H9 (cell line): ENCODE measurements at regions not wholly inside any gene's neighbourhood (a gene's known extent, or its start where the extent isn't known, plus 50 kb on each side); places are given as distances from the start of the nearest gene placed in this dataset.

ENCODE experiments used
- DNase-seq: peaks from one replicate; pipeline ENCODE4 v3.0.0-alpha.2; 2017
- H2AFZ ChIP-seq: one replicate; pipeline ENCODE4 v1.6.1; 2013; ENCODE audit warnings: mild to moderate bottlenecking, low read length, control low read depth, moderate library complexity
- H2AK5ac ChIP-seq: 2 replicates; pipeline ENCODE4 v1.6.1; 2013; ENCODE audit warnings: low read length, control low read depth, mixed read lengths; ENCODE audit not compliant: insufficient read length
- H2BK120ac ChIP-seq: one replicate; pipeline ENCODE4 v1.6.1; 2013; ENCODE audit warnings: low read depth, mild to moderate bottlenecking, low read length, control low read depth, inconsistent platforms; ENCODE audit not compliant: poor library complexity, severe bottlenecking
- H2BK12ac ChIP-seq: 2 replicates; pipeline ENCODE4 v1.6.1; 2013; ENCODE audit warnings: low read length, control low read depth, mixed read lengths, low read depth; ENCODE audit not compliant: insufficient read length
- H2BK15ac ChIP-seq: 2 replicates; pipeline ENCODE4 v1.6.1; 2013; ENCODE audit warnings: low read depth, low read length, control low read depth
- H2BK20ac ChIP-seq: one replicate; pipeline ENCODE4 v1.6.1; 2013; ENCODE audit warnings: low read depth, mild to moderate bottlenecking, low read length, control low read depth, inconsistent platforms; ENCODE audit not compliant: poor library complexity, severe bottlenecking
- H2BK5ac ChIP-seq: 2 replicates; pipeline ENCODE4 v1.6.1; 2013; ENCODE audit warnings: low read length, control low read depth, mixed read lengths; ENCODE audit not compliant: insufficient read length
- H3K14ac ChIP-seq: 2 replicates; pipeline ENCODE4 v1.6.1; 2013; ENCODE audit warnings: low read length, control low read depth; ENCODE audit not compliant: insufficient read depth
- H3K18ac ChIP-seq: 2 replicates; pipeline ENCODE4 v1.6.1; 2013; ENCODE audit warnings: low read depth, mild to moderate bottlenecking, mixed read lengths, low read length, control low read depth; ENCODE audit not compliant: insufficient read length
- H3K23ac ChIP-seq: 2 replicates; pipeline ENCODE4 v1.6.1; 2013; ENCODE audit warnings: low read length, control low read depth, mixed read lengths, low read depth; ENCODE audit not compliant: insufficient read length
- H3K23me2 ChIP-seq: 2 replicates; pipeline ENCODE4 v1.6.1; 2013; ENCODE audit warnings: low read depth, mild to moderate bottlenecking, mixed read lengths, low read length, control low read depth; ENCODE audit not compliant: insufficient read length, poor library complexity, severe bottlenecking
- H3K27ac ChIP-seq: 2 replicates; pipeline ENCODE4 v1.5.1; 2013; ENCODE audit warnings: low read length, control low read depth, mixed read lengths, low read depth; ENCODE audit not compliant: insufficient read length
- H3K27me3 ChIP-seq: 2 replicates; pipeline ENCODE4 v1.6.1; 2013; ENCODE audit warnings: low read length, control low read depth, inconsistent platforms; ENCODE audit not compliant: insufficient read depth
- H3K4ac ChIP-seq: 2 replicates; pipeline ENCODE4 v1.6.1; 2013; ENCODE audit warnings: low read depth, mild to moderate bottlenecking, control low read depth, inconsistent platforms, low read length, moderate library complexity
- H3K4me1 ChIP-seq: 2 replicates; pipeline ENCODE4 v1.6.1; 2013; ENCODE audit warnings: low read length, control low read depth, inconsistent platforms; ENCODE audit not compliant: insufficient read depth
- H3K4me2 ChIP-seq: 2 replicates; pipeline ENCODE4 v1.6.1; 2013; ENCODE audit warnings: low read length, control low read depth, mixed read lengths; ENCODE audit not compliant: insufficient read length, insufficient read depth
- H3K56ac ChIP-seq: 2 replicates; pipeline ENCODE4 v1.6.1; 2013; ENCODE audit warnings: low read depth, mild to moderate bottlenecking, mixed read lengths, low read length, control low read depth; ENCODE audit not compliant: insufficient read length
- H3K79me1 ChIP-seq: 2 replicates; pipeline ENCODE4 v1.6.1; 2013; ENCODE audit warnings: low read depth, mild to moderate bottlenecking, moderate library complexity, low read length, control low read depth, inconsistent platforms; ENCODE audit not compliant: insufficient read depth, poor library complexity, severe bottlenecking
- H3K79me2 ChIP-seq: 2 replicates; pipeline ENCODE4 v1.6.1; 2013; ENCODE audit warnings: low read length, control low read depth, inconsistent platforms; ENCODE audit not compliant: insufficient read depth
- H3K9ac ChIP-seq: 2 replicates; pipeline ENCODE4 v1.6.1; 2013; ENCODE audit warnings: low read length, control low read depth, mixed read lengths; ENCODE audit not compliant: insufficient read length; ENCODE audit errors: extremely low read depth
- H3K9me3 ChIP-seq: one replicate; pipeline ENCODE4 v1.6.1; 2013; ENCODE audit warnings: low read depth, low read length, inconsistent platforms; ENCODE audit not compliant: control insufficient read depth
- H3T11ph ChIP-seq: one replicate; pipeline ENCODE4 v1.6.1; 2013; ENCODE audit warnings: mild to moderate bottlenecking, low read length, control low read depth, inconsistent platforms
- H4K20me1 ChIP-seq: one replicate; pipeline ENCODE4 v1.6.1; 2013; ENCODE audit not compliant: control insufficient read depth, insufficient read length, insufficient read depth
- H4K5ac ChIP-seq: 2 replicates; pipeline ENCODE4 v1.6.1; 2013; ENCODE audit warnings: low read depth, mild to moderate bottlenecking, mixed read lengths, low read length, control low read depth; ENCODE audit not compliant: insufficient read length
- H4K8ac ChIP-seq: replicated peaks from 2 replicates; pipeline ENCODE4 v1.6.1; 2013; ENCODE audit warnings: low read length, control low read depth, mixed read lengths, low read depth; ENCODE audit not compliant: insufficient read length
- H4K91ac ChIP-seq: 2 replicates; pipeline ENCODE4 v1.6.1; 2013; ENCODE audit warnings: low read depth, mild to moderate bottlenecking, moderate library complexity, mixed read lengths, low read length, control low read depth; ENCODE audit not compliant: insufficient read length
- H3K27ac Mint-ChIP-seq, 3 experiments: 2 replicates in 2 of 3; 3 replicates in 1 of 3; pipeline ENCODE4 v1.8.0; 2020 to 2021; ENCODE audit warnings: mixed read lengths in 3 of 3, mild to moderate bottlenecking in 1 of 3, moderate library complexity in 1 of 3
- H3K27me3 Mint-ChIP-seq: 2 replicates; pipeline ENCODE4 v1.8.0; 2021; ENCODE audit warnings: low read depth, mild to moderate bottlenecking, moderate library complexity, mixed read lengths
- H3K36me3 Mint-ChIP-seq, 3 experiments: 2 replicates in 2 of 3; 3 replicates in 1 of 3; pipeline ENCODE4 v1.8.0; 2020 to 2021; ENCODE audit warnings: low read depth in 3 of 3, mixed read lengths in 3 of 3; ENCODE audit not compliant: insufficient read depth in 1 of 3
- H3K4me1 Mint-ChIP-seq, 2 experiments: 2 replicates each; pipeline ENCODE4 v1.8.0; 2020; ENCODE audit warnings: mixed read lengths in 2 of 2
- H3K4me3 Mint-ChIP-seq, 2 experiments: 2 replicates in 1 of 2; 3 replicates in 1 of 2; pipeline ENCODE4 v1.8.0; 2020 to 2021; ENCODE audit warnings: mild to moderate bottlenecking in 2 of 2, mixed read lengths in 2 of 2, moderate library complexity in 1 of 2
- H3K9me3 Mint-ChIP-seq, 2 experiments: 2 replicates in 1 of 2; 3 replicates in 1 of 2; pipeline ENCODE4 v1.8.0; 2020; ENCODE audit warnings: mild to moderate bottlenecking in 2 of 2, mixed read lengths in 2 of 2, moderate library complexity in 1 of 2
- WGBS: extraction: QIAGEN DNeasy Blood & Tissue Kit; methylation state at CpG from one replicate; pipeline ENCODE4 v1.1.7; 2013; ENCODE audit warnings: missing lambda C conversion rate, low lambda C conversion rate, mixed read lengths; ENCODE audit not compliant: insufficient read length; ENCODE audit errors: extremely low coverage; 5-methylcytosine and 5-hydroxymethylcytosine counted together
- TF ChIP-seq, protein P1 (sequence below): fragments of 200-600 bp; sonication (generic); conservative IDR thresholded peaks from 3 replicates; pipeline ENCODE4 v1.8.0; 2021; ENCODE audit warnings: antibody characterized with exemption, mild to moderate bottlenecking

DNA sequence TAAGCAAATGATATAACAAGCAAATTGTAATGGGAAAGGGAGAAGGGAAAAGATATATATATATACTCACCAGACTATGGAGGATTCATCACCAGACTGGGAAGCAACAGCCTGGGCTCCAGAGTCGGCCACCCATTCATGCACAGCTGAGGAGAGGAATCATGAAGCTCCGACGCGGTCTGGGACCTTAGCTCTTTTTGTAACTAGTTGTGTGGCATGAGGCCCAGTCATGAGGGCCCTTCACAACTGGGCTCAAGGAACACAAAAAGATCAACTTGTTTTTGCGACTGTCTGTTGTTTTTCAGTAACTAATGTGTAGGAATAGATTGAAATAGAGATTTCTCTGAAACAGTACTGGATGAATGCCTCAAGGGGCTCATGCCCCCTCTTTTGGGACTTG, 911.2 kb downstream of the TYW1 start:
- Histone ChIP-seq H3K79me2 (no peaks in the 10 kb centered on the region), H3K79me1 (no peaks in the 10 kb centered on the region), H2BK120ac (no peak overlapping the region), H3K27ac (no peak overlapping the region), H3K14ac (no peak overlapping the region), H3T11ph (no peak overlapping the region), H3K18ac (no peak overlapping the region), H3K4me1 (no peaks in the 10 kb centered on the region), H3K56ac (no peak overlapping the region), H4K5ac (no peak overlapping the region), H2BK5ac (no peak overlapping the region), H3K23me2 (no peaks in the 10 kb centered on the region), H4K91ac (no peak overlapping the region), H2BK12ac (no peak overlapping the region), H4K20me1 (no peaks in the 10 kb centered on the region), H2BK15ac (no peak overlapping the region), H3K27me3 (no peaks in the 10 kb centered on the region), H3K23ac (no peak overlapping the region), H3K9ac (no peak overlapping the region), H3K4me2 (no peak overlapping the region), H2BK20ac (no peak overlapping the region), H2AK5ac (no peak overlapping the region), H4K8ac (no peak overlapping the region), H3K9me3 (no peaks in the 10 kb centered on the region), H3K4ac (no peak overlapping the region), H2AFZ (no peak overlapping the region)
- no peak for DNase-seq
- peak overlapping the region in 1 of 3 experiments; percentile 48; a peak in 1 of 7 replicates for H3K27ac Mint-ChIP-seq
- H3K4me3 Mint-ChIP-seq = no peak overlapping the region
- no peaks in the 10 kb centered on the region; a peak in 2 of 5 replicates for H3K9me3 Mint-ChIP-seq
- TF ChIP-seq, protein P1, sequence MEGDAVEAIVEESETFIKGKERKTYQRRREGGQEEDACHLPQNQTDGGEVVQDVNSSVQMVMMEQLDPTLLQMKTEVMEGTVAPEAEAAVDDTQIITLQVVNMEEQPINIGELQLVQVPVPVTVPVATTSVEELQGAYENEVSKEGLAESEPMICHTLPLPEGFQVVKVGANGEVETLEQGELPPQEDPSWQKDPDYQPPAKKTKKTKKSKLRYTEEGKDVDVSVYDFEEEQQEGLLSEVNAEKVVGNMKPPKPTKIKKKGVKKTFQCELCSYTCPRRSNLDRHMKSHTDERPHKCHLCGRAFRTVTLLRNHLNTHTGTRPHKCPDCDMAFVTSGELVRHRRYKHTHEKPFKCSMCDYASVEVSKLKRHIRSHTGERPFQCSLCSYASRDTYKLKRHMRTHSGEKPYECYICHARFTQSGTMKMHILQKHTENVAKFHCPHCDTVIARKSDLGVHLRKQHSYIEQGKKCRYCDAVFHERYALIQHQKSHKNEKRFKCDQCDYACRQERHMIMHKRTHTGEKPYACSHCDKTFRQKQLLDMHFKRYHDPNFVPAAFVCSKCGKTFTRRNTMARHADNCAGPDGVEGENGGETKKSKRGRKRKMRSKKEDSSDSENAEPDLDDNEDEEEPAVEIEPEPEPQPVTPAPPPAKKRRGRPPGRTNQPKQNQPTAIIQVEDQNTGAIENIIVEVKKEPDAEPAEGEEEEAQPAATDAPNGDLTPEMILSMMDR = no peak
- no peaks in the 10 kb centered on the region; a peak in 1 of 7 replicates for H3K36me3 Mint-ChIP-seq
- no CpG with 5 or more reads among the region's 5 CpGs for WGBS
- peaks cover 3 to 5% of the 10 kb centered on the region in 2 experiments; a peak in 1 of 4 replicates for H3K4me1 Mint-ChIP-seq
- no peaks in the 10 kb centered on the region; the same call in 1 of the 2 replicates for H3K27me3 Mint-ChIP-seq
